GM12878 (cell line): ENCODE measurements at regions not wholly inside any gene's neighbourhood (a gene's known extent, or its start where the extent isn't known, plus 50 kb on each side); places are given as distances from the start of the nearest gene placed in this dataset.

Experiments
- ATAC-seq: fragments of 200-7000 bp; cut with Tn5 transposase; 3 replicates; pipeline ENCODE4 v1.9.1; 2020; ENCODE audit warnings: mild to moderate bottlenecking, moderate library complexity
- BruUV-seq: library from RNA; stranded (reverse); fragments of 400-500 nt; replicated peaks from 2 replicates; lab custom pipeline; 2021; lab: Mats Ljungman, UMichigan
- CTCF ChIA-PET: fragments of 300-600 bp; sonication (Branson Sonifier 250); formaldehyde crosslinking; extraction: SDS; loops from one replicate; lab custom pipeline; 2021; ENCODE audit warnings: inconsistent platforms; lab: Yijun Ruan, JAX
- POLR2A ChIA-PET: fragments of 350-600 bp; formaldehyde crosslinking; extraction: SDS; loops from one replicate; lab custom pipeline; 2021; ENCODE audit warnings: inconsistent platforms; lab: Charles Lee
- RAD21 ChIA-PET: fragments of 300-600 bp; sonication (Branson Sonifier 250); formaldehyde crosslinking; loops from one replicate; lab custom pipeline; 2023; ENCODE audit warnings: antibody characterized with exemption; ENCODE audit not compliant: unreplicated experiment; lab: Charles Lee
- SMC1A ChIA-PET: fragments of 300-600 bp; sonication (Branson Sonifier 250); formaldehyde crosslinking; loops from one replicate; lab custom pipeline; 2023; ENCODE audit not compliant: unreplicated experiment, uncharacterized antibody; lab: Charles Lee
- DNase-seq: peaks from one replicate; pipeline ENCODE4 v3.0.0-alpha.2; 2011; ENCODE audit warnings: low read depth, low spot score
- FAIRE-seq: peaks from 3 replicates; lab custom pipeline; 2011; peaks lifted over from hg19 to GRCh38; lab: Jason Lieb, UNC
- H2AFZ ChIP-seq: 2 replicates; pipeline ENCODE4 v1.6.0; 2011; ENCODE audit warnings: low read depth, low read length, control low read depth; ENCODE audit not compliant: control insufficient read depth
- H3K27ac ChIP-seq: 2 replicates; pipeline ENCODE4 v1.5.1; 2011; ENCODE audit warnings: control low read depth; ENCODE audit not compliant: control insufficient read depth, insufficient read depth
- H3K27me3 ChIP-seq, 2 experiments: replicated peaks in 1 of 2; 2 replicates each; pipeline versions ENCODE4 v1.6.0 to v1.6.1; 2011; ENCODE audit warnings: low read length in 1 of 2; ENCODE audit not compliant: control insufficient read depth in 2 of 2, insufficient read depth in 2 of 2
- H3K36me3 ChIP-seq, 2 experiments: 2 replicates each; pipeline ENCODE4 v1.5.1; 2011; ENCODE audit warnings: low read length in 1 of 2; ENCODE audit not compliant: control insufficient read depth in 2 of 2, insufficient read depth in 2 of 2
- H3K4me1 ChIP-seq: 2 replicates; pipeline ENCODE4 v1.6.1; 2011; ENCODE audit warnings: mild to moderate bottlenecking, low read length, moderate library complexity, mixed read lengths; ENCODE audit not compliant: control insufficient read depth, insufficient read depth
- H3K4me2 ChIP-seq: 2 replicates; pipeline ENCODE4 v1.6.0; 2011; ENCODE audit warnings: control low read depth; ENCODE audit not compliant: control insufficient read depth, insufficient read depth
- H3K4me3 ChIP-seq: fragments of 200-600 bp; sonication (generic); 2 replicates; pipeline ENCODE4 v1.5.1; 2016
- H3K79me2 ChIP-seq: 2 replicates; pipeline ENCODE4 v1.6.0; 2011; ENCODE audit warnings: low read length; ENCODE audit not compliant: control insufficient read depth, insufficient read depth
- H3K9ac ChIP-seq: 2 replicates; pipeline ENCODE4 v1.8.0; 2011; ENCODE audit warnings: low read length, control low read depth, mixed read lengths; ENCODE audit not compliant: control insufficient read depth, insufficient read depth
- H3K9me3 ChIP-seq: replicated peaks from 3 replicates; pipeline ENCODE4 v1.5.1; 2011; ENCODE audit warnings: mild to moderate bottlenecking, low read length; ENCODE audit not compliant: control insufficient read depth, insufficient read depth
- H4K20me1 ChIP-seq: 2 replicates; pipeline ENCODE4 v1.6.0; 2011; ENCODE audit not compliant: control insufficient read depth, insufficient read depth
- CBX3 ChIP-seq: fragments of 200-600 bp; sonication (generic); IDR thresholded peaks from 2 replicates; pipeline ENCODE4 v1.6.1; 2016; ENCODE audit warnings: low read depth, borderline replicate concordance
- CHD1 ChIP-seq: IDR thresholded peaks from 2 replicates; pipeline ENCODE4 v1.6.1; 2012; ENCODE audit warnings: low read depth, low read length, improper control_type of control experiment
- CREM ChIP-seq: IDR thresholded peaks from 2 replicates; pipeline ENCODE4 v1.6.1; 2014; ENCODE audit warnings: antibody characterized with exemption, low read depth
- FOXK2 ChIP-seq: fragments of 450-650 bp; IDR thresholded peaks from 2 replicates; pipeline ENCODE4 v1.6.1; 2017; ENCODE audit warnings: mild to moderate bottlenecking, moderate library complexity
- GABPA ChIP-seq: IDR thresholded peaks from 2 replicates; pipeline ENCODE4 v1.6.1; 2014; ENCODE audit warnings: antibody characterized with exemption, low read depth, mild to moderate bottlenecking, inconsistent platforms
- GATAD2B ChIP-seq: fragments of 450-650 bp; conservative IDR thresholded peaks from 2 replicates; pipeline ENCODE4 v1.6.1; 2017; ENCODE audit warnings: low read depth, mild to moderate bottlenecking, moderate library complexity
- JUNB ChIP-seq: IDR thresholded peaks from 2 replicates; pipeline ENCODE4 v1.6.1; 2016; ENCODE audit warnings: antibody characterized with exemption, mild to moderate bottlenecking
- NR2C2 ChIP-seq: IDR thresholded peaks from 2 replicates; pipeline ENCODE4 v1.6.1; 2011; ENCODE audit warnings: borderline replicate concordance, low read depth; ENCODE audit not compliant: control insufficient read depth, insufficient read length
- POLR2AphosphoS2 ChIP-seq: IDR thresholded peaks from 2 replicates; pipeline ENCODE4 v1.6.1; 2011; ENCODE audit warnings: low read depth, mild to moderate bottlenecking, low read length, improper control_type of control experiment, moderate library complexity
- SMAD5 ChIP-seq: IDR thresholded peaks from 2 replicates; pipeline ENCODE4 v1.6.1; 2016; ENCODE audit warnings: antibody characterized with exemption, low read depth
- TARDBP ChIP-seq: IDR thresholded peaks from 2 replicates; pipeline ENCODE4 v1.6.1; 2016; ENCODE audit warnings: borderline replicate concordance
- WRNIP1 ChIP-seq: IDR thresholded peaks from 2 replicates; pipeline ENCODE4 v1.6.1; 2011; ENCODE audit warnings: low read depth, low read length, improper control_type of control experiment, borderline replicate concordance
- ZSCAN29 ChIP-seq: fragments of 450-650 bp; IDR thresholded peaks from 2 replicates; pipeline ENCODE4 v1.6.1; 2017; ENCODE audit warnings: mild to moderate bottlenecking, moderate library complexity
- ZZZ3 ChIP-seq: IDR thresholded peaks from 2 replicates; pipeline ENCODE4 v1.6.1; 2011; ENCODE audit warnings: low read depth; ENCODE audit not compliant: control insufficient read depth, insufficient read length
- WGBS: methylation state at CpG from one replicate; pipeline ENCODE4 v1.1.6; 2016; ENCODE audit warnings: low lambda C conversion rate; ENCODE audit not compliant: insufficient replicate concordance, insufficient coverage; ENCODE audit errors: missing lambda C conversion rate; 5-methylcytosine and 5-hydroxymethylcytosine counted together
- in situ Hi-C: fragments of 300-500 bp; cut with MboI; formaldehyde crosslinking; loops from 9 replicates; pipeline ENCODE4 v1.14.3; 2018; ENCODE audit warnings: mixed read lengths
- intact Hi-C: fragments of 100-400 bp; cut with micrococcal nuclease; formaldehyde crosslinking; loops from one replicate; pipeline ENCODE4 v1.14.2; 2022; ENCODE audit not compliant: unreplicated experiment
- TF ChIP-seq, protein P1 (sequence below): fragments of 450-650 bp; IDR thresholded peaks from 2 replicates; pipeline ENCODE4 v1.6.1; 2017; ENCODE audit warnings: borderline replicate concordance
- TF ChIP-seq, protein P2 (sequence below): fragments of 450-650 bp; IDR thresholded peaks from 2 replicates; pipeline ENCODE4 v1.6.1; 2016; ENCODE audit warnings: mild to moderate bottlenecking
- TF ChIP-seq, protein P3 (sequence below): fragments of 450-650 bp; formaldehyde crosslinking; IDR thresholded peaks from 2 replicates; pipeline ENCODE4 v1.4.0; 2022; ENCODE audit warnings: mild to moderate bottlenecking, moderate library complexity

DNA sequence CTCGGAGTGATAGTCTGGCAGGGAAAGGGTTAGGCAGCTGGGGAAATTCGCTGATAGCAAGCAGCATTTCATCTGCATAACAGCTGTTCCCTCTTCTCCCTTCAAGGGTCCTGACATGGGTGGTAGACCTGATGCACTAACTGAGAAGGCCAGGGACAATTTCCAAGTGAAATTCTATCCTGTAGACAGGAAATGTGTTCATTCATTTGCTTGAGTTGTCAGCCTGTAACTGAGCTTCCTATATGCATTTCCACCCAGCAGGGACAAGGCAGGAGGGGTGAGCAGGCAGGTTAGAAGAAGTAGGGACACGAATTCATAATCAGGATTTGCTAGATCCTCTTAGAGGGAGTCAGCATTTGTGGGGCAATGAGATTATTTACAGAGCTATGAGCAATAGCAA is 154.3 kb upstream of the NCAM1 start (continued):
- TF ChIP-seq, protein P1, sequence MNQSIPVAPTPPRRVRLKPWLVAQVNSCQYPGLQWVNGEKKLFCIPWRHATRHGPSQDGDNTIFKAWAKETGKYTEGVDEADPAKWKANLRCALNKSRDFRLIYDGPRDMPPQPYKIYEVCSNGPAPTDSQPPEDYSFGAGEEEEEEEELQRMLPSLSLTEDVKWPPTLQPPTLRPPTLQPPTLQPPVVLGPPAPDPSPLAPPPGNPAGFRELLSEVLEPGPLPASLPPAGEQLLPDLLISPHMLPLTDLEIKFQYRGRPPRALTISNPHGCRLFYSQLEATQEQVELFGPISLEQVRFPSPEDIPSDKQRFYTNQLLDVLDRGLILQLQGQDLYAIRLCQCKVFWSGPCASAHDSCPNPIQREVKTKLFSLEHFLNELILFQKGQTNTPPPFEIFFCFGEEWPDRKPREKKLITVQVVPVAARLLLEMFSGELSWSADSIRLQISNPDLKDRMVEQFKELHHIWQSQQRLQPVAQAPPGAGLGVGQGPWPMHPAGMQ = no peak

DNA sequence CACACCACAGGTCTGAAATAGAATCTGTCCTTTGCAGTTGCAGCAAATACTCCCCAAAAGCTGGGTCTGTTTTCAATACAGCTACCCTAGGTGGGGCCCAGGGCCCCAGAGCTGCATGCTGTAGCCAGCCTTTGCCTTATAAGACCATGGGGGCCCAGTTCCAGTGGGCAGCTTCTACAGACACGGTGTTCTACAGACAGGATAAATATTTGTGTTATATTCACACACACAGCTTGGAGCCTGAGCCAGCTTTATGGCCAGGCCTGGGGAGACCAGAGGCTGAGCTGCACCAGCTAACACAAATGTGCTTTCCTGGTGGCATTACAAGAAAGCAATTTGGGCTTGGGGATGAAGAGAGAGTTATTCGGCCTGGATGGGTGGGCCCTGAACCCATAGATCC is 151.8 kb upstream of the NCAM1 start:
- H3K9ac ChIP-seq = no peak overlapping the region
- BruUV-seq = no TSS peak
- ChIA-PET CTCF (no interaction called here), SMC1A (no interaction called here), POLR2A (no interaction called here), RAD21 (no interaction called here)
- no peak overlapping the region for H3K4me3 ChIP-seq
- no peaks in the 10 kb centered on the region for H3K36me3 ChIP-seq
- H4K20me1 ChIP-seq = no peaks in the 10 kb centered on the region
- H2AFZ ChIP-seq = no peak overlapping the region
- H3K9me3 ChIP-seq = no peaks in the 10 kb centered on the region
- H3K27ac ChIP-seq = no peak overlapping the region
- ATAC-seq (no peak), DNase-seq (no peak), FAIRE-seq (no peak)
- 0% methylated on average over 2 of the region's 2 CpGs for WGBS
- no peaks in the 10 kb centered on the region for H3K79me2 ChIP-seq
- in situ Hi-C loops = no loop called here
- H3K27me3 ChIP-seq = 0 out of 4 replicates have a peak, but pooled peaks cover 0 to 3% of the 10 kb centered on the region in 2 experiments
- no peaks in the 10 kb centered on the region for H3K4me1 ChIP-seq
- intact Hi-C loops = no loop called here
- H3K4me2 ChIP-seq = no peak overlapping the region
- TF ChIP-seq ZSCAN29 (no peak), CBX3 (no peak), ZZZ3 (no peak), CHD1 (no peak), SMAD5 (no peak), TARDBP (no peak), NR2C2 (no peak), POLR2AphosphoS2 (no peak), GABPA (no peak), GATAD2B (no peak), FOXK2 (no peak), JUNB (no peak), CREM (no peak), WRNIP1 (no peak)
- TF ChIP-seq, protein P2, sequence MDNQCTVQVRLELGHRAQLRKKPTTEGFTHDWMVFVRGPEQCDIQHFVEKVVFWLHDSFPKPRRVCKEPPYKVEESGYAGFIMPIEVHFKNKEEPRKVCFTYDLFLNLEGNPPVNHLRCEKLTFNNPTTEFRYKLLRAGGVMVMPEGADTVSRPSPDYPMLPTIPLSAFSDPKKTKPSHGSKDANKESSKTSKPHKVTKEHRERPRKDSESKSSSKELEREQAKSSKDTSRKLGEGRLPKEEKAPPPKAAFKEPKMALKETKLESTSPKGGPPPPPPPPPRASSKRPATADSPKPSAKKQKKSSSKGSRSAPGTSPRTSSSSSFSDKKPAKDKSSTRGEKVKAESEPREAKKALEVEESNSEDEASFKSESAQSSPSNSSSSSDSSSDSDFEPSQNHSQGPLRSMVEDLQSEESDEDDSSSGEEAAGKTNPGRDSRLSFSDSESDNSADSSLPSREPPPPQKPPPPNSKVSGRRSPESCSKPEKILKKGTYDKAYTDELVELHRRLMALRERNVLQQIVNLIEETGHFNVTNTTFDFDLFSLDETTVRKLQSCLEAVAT = no peak
- TF ChIP-seq, protein P3, sequence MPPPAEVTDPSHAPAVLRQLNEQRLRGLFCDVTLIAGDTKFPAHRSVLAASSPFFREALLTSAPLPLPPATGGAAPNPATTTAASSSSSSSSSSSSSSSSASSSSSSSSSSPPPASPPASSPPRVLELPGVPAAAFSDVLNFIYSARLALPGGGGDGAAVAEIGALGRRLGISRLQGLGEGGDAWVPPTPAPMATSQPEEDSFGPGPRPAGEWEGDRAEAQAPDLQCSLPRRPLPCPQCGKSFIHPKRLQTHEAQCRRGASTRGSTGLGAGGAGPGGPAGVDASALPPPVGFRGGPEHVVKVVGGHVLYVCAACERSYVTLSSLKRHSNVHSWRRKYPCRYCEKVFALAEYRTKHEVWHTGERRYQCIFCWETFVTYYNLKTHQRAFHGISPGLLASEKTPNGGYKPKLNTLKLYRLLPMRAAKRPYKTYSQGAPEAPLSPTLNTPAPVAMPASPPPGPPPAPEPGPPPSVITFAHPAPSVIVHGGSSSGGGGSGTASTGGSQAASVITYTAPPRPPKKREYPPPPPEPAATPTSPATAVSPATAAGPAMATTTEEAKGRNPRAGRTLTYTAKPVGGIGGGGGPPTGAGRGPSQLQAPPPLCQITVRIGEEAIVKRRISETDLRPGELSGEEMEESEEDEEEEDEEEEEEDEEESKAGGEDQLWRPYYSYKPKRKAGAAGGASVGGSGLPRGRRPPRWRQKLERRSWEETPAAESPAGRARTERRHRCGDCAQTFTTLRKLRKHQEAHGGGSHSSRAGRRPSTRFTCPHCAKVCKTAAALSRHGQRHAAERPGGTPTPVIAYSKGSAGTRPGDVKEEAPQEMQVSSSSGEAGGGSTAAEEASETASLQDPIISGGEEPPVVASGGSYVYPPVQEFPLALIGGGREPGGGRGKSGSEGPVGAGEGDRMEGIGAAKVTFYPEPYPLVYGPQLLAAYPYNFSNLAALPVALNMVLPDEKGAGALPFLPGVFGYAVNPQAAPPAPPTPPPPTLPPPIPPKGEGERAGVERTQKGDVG (CRISPR knock-in tag) = no peak
- TF ChIP-seq, protein P1 = no peak
